ENCODE measurements at regions not wholly inside any gene's neighbourhood (a gene's known extent, or its start where the extent isn't known, plus 50 kb on each side); places are given as distances from the start of the nearest gene placed in this dataset.
"Not testable (repeated sequence)": the region's sequence is repeated elsewhere in the genome, so short reads cannot be mapped to it uniquely, and the experiment has no call there.

- no peak for TF ChIP-seq JUND (IDR thresholded peaks at IDR 0.05; ENCODE audit: low read depth)
- in situ Hi-C loops (cut with HindIII; ENCODE audit: low pct_unique_long_range_greater_than_20kb, low sequenced_read_pairs) = no loop called here
- DNase-seq (ENCODE audit: low read depth in 1 of 2, low spot score in 1 of 2) = no peak
Measured at GRCh38 chr15:62415498-62415897, 250.4 kb upstream of the C2CD4B start.

GRCh38 chr15:62416526-62416925, 251.4 kb upstream of the C2CD4B start:
- DNase-seq (ENCODE audit: low read depth in 1 of 2, low spot score in 1 of 2) = no peak
- no peak for TF ChIP-seq JUND (IDR thresholded peaks at IDR 0.05; ENCODE audit: low read depth)
- in situ Hi-C loops (cut with HindIII; ENCODE audit: low pct_unique_long_range_greater_than_20kb, low sequenced_read_pairs) = no loop called here

- in situ Hi-C loops (cut with HindIII; ENCODE audit: low pct_unique_long_range_greater_than_20kb, low sequenced_read_pairs) = no loop called here
- DNase-seq (ENCODE audit: low read depth in 1 of 2, low spot score in 1 of 2) = no peak
- TF ChIP-seq JUND (IDR thresholded peaks at IDR 0.05; ENCODE audit: low read depth) = no peak
Measured at GRCh38 chr15:62417439-62417838, 252.4 kb upstream of the C2CD4B start.

- in situ Hi-C loops (cut with HindIII; ENCODE audit: low pct_unique_long_range_greater_than_20kb, low sequenced_read_pairs); DNase-seq (ENCODE audit: low read depth in 1 of 2, low spot score in 1 of 2): not testable (repeated sequence)
Measured at GRCh38 chr15:62418496-62418895, 253.4 kb upstream of the C2CD4B start.

GRCh38 chr15:62419192-62419591, 254.1 kb upstream of the C2CD4B start:
- DNase-seq (ENCODE audit: low read depth in 1 of 2, low spot score in 1 of 2) = no peak
- in situ Hi-C loops (cut with HindIII; ENCODE audit: low pct_unique_long_range_greater_than_20kb, low sequenced_read_pairs) = no loop called here

GRCh38 chr15:62420371-62420770, 255.3 kb upstream of the C2CD4B start:
- DNase-seq (ENCODE audit: low read depth in 1 of 2, low spot score in 1 of 2); in situ Hi-C loops (cut with HindIII; ENCODE audit: low pct_unique_long_range_greater_than_20kb, low sequenced_read_pairs): not testable (repeated sequence)

More at GRCh38 chr15:62419192-62419591, 254.1 kb upstream of the C2CD4B start:
- no peak for TF ChIP-seq JUND (IDR thresholded peaks at IDR 0.05; ENCODE audit: low read depth)

- no peak for DNase-seq (ENCODE audit: low read depth in 1 of 2, low spot score in 1 of 2)
- in situ Hi-C loops (cut with HindIII; ENCODE audit: low pct_unique_long_range_greater_than_20kb, low sequenced_read_pairs) = no loop called here
- TF ChIP-seq JUND (IDR thresholded peaks at IDR 0.05; ENCODE audit: low read depth) = no peak
Measured at GRCh38 chr15:62421289-62421688, 256.2 kb upstream of the C2CD4B start.

GRCh38 chr15:62426387-62426956, 261.4 kb upstream of the C2CD4B start:
- no peak for TF ChIP-seq JUND (IDR thresholded peaks at IDR 0.05; ENCODE audit: low read depth)
- in situ Hi-C loops (cut with HindIII; ENCODE audit: low pct_unique_long_range_greater_than_20kb, low sequenced_read_pairs) = no loop called here
- no peak for DNase-seq (ENCODE audit: low read depth in 1 of 2, low spot score in 1 of 2)

GRCh38 chr15:62428259-62428658, 263.2 kb upstream of the C2CD4B start:
- DNase-seq (ENCODE audit: low read depth in 1 of 2, low spot score in 1 of 2) = peak in 1 of 2 experiments; percentile 25
- in situ Hi-C loops (cut with HindIII; ENCODE audit: low pct_unique_long_range_greater_than_20kb, low sequenced_read_pairs) = no loop called here
- no peak for TF ChIP-seq JUND (IDR thresholded peaks at IDR 0.05; ENCODE audit: low read depth)

GRCh38 chr15:62428851-62429598, 263.9 kb upstream of the C2CD4B start:
- in situ Hi-C loops (cut with HindIII; ENCODE audit: low pct_unique_long_range_greater_than_20kb, low sequenced_read_pairs) = no loop called here
- no peak for TF ChIP-seq JUND (IDR thresholded peaks at IDR 0.05; ENCODE audit: low read depth)
- no peak for DNase-seq (ENCODE audit: low read depth in 1 of 2, low spot score in 1 of 2)

GRCh38 chr15:62430056-62430455, 265.0 kb upstream of the C2CD4B start:
- no peak for TF ChIP-seq JUND (IDR thresholded peaks at IDR 0.05; ENCODE audit: low read depth)
- in situ Hi-C loops (cut with HindIII; ENCODE audit: low pct_unique_long_range_greater_than_20kb, low sequenced_read_pairs) = no loop called here
- DNase-seq (ENCODE audit: low read depth in 1 of 2, low spot score in 1 of 2) = no peak

GRCh38 chr15:62430552-62430951, 265.5 kb upstream of the C2CD4B start:
- in situ Hi-C loops (cut with HindIII; ENCODE audit: low pct_unique_long_range_greater_than_20kb, low sequenced_read_pairs) = no loop called here
- no peak for DNase-seq (ENCODE audit: low read depth in 1 of 2, low spot score in 1 of 2)
- no peak for TF ChIP-seq JUND (IDR thresholded peaks at IDR 0.05; ENCODE audit: low read depth)

GRCh38 chr15:62431008-62431797, 266.1 kb upstream of the C2CD4B start:
- DNase-seq (ENCODE audit: low read depth in 1 of 2, low spot score in 1 of 2) = peak; percentile 35 to 76
- TF ChIP-seq JUND (IDR thresholded peaks at IDR 0.05; ENCODE audit: low read depth) = no peak
- in situ Hi-C loops (cut with HindIII; ENCODE audit: low pct_unique_long_range_greater_than_20kb, low sequenced_read_pairs) = no loop called here
